NCI-H187 (cell line): ENCODE measurements at regions not wholly inside any gene's neighbourhood (a gene's known extent, or its start where the extent isn't known, plus 50 kb on each side); places are given as distances from the start of the nearest gene placed in this dataset.
"Not testable (repeated sequence)": the region's sequence is repeated elsewhere in the genome, so short reads cannot be mapped to it uniquely, and the experiment has no call there.

ENCODE experiments used
- DNase-seq, 2 experiments: peaks; one replicate each; lab custom pipeline; 2025; lab: John Stamatoyannopoulos, UW

DNA sequence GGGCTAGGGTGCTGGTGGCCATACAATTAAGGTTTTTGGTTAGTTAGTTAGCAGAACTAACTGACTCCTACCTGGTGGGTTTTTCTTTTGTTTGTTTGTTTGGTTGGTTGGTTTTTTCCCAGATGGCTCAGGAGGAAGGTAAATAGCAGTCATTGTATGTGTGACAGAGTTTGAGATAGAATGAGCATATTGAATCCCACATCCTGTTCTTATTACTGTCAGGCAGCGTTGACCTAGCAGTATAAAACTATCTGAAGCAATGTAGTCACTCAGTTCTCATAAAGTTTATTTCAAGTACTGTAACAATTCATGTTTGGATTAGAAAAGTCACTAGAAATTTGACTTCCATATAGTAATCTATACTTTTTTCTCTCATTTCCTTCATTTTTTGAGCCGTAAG lies 113.5 kb upstream of the NBPF19 start:
- not testable (repeated sequence) for DNase-seq

GRCh38 chr1:149364188-149364981 lies 110.5 kb upstream of the NBPF19 start:
- DNase-seq: not testable (repeated sequence)

- DNase-seq: not testable (repeated sequence)
These were observed 108.4 kb upstream of the NBPF19 start for GRCh38 chr1:149366402-149366801.

DNA sequence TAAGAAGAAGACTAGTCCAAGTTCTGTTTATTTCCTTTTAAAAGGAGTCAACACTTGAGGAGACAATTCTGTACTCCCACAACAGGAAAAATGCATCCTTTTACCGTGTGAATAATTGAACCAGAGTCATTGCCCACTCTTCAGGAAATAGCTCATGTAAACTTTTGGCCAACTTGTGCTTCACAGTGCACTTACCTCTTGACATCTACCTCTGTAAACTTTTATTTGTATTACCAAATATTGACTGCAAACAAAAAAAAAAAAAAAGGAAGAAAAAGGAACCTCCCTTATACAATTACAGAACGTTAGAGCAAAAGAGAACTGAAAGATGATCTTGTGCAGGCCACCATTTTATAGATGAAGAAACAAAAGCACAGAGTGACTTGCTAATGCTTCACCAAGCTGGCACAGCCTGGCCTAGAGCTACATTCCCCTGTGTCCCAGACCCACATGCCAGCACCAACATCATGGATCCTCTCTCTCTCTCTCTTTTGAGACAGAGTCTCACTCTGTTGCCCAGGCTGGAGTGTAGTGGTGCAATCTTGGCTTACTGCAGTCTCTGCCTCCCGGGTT lies 107.3 kb upstream of the NBPF19 start:
- not testable (repeated sequence) for DNase-seq

GRCh38 chr1:149368337-149368736 lies 106.5 kb upstream of the NBPF19 start:
- DNase-seq: not testable (repeated sequence)

GRCh38 chr1:149369081-149369480 lies 105.8 kb upstream of the NBPF19 start:
- not testable (repeated sequence) for DNase-seq

GRCh38 chr1:149371955-149372354 lies 102.9 kb upstream of the NBPF19 start:
- not testable (repeated sequence) for DNase-seq

DNA sequence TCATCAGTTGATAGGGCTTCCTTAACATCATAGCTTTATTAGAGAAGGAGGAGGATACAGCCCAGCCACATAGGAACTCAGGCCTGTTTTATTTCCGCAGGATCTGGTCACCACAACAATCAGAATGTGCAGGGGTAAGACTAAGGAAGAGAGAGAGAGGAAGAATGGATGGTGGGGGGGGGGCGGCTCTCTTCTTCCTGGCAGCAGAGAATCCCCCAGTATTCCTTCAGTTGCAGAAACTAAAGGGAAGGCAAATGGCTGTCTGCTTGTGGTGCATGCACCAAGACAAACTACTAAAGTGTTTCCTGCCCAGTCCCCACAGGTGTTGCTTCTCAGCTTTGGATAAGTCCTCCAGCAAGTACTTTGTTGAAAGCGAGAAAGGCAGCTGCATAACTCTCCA lies 96.4 kb upstream of the NBPF19 start:
- DNase-seq: not testable (repeated sequence)

DNA sequence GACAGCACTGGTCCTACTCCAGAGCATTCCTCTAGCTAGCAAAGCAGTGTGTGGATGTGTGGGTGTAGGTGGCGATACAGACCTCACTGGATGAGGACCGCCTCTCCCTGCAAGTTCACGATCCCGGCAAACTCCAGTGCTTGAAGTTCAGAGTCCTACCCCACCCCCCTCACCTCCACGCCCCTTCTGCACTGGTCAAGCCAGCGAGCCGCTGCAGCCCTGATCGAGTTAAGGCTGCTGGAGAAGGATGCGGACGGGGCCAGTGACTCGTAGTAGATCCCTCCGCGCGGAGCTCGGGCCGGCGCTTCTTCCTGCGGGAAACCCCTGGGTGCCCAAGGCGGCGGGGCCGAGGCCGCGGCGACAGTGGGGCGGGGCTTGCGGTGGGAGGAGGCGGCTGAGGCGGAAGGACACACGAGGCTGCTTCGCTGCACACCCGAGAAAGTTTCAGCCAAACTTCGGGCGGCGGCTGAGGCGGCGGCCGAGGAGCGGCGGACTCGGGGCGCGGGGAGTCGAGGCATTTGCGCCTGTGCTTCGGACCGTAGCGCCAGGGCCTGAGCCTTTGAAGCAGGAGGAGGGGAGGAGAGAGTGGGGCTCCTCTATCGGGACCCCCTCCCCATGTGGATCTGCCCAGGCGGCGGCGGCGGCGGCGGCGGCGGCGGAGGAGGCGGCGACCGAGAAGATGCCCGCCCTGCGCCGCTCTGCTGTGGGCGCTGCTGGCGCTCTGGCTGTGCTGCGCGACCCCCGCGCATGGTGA lies 84.5 kb upstream of the NBPF19 start:
- not testable (repeated sequence) for DNase-seq

DNA sequence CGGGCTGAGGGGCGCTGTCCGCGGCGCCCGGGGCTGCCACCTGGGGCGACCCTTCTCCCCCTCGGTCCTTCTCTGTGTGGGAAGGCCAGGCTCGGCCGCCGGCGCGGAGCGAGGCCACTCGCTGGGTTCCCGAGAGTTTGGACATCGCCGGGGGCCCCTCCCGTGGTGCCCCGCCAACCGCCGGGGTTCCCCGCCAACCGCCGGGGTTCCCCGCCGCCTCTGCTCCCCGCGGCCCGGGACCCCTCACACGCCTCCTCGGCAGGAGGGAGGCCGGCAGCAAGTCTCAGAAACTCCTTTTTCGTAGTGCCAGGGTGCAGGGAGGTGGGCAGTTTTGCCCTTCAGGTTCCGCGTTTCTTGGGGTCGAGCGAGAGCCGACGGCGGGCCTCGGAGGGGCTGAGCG lies 83.9 kb upstream of the NBPF19 start:
- not testable (repeated sequence) for DNase-seq

DNA sequence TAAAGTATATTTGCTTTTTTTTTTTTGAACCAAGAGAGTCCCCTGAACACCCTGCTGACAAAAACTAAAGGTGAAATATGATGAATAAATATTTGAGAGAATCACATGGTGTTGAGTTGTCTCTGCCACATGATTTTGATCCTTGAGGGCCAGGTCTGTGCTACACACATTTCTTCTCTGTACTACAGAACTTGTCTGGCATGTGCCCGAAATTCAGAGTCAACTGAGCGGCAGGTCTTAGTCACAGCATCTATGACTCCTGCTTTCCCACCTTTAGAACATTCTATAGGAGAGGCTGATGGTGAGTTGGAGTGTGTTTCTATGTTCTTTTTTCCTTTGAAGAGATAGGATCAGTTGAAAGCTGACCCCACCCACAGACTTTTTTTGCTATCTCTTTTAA lies 79.0 kb upstream of the NBPF19 start:
- DNase-seq: not testable (repeated sequence)

GRCh38 chr1:149398527-149398926 lies 76.3 kb upstream of the NBPF19 start:
- not testable (repeated sequence) for DNase-seq

- DNase-seq: not testable (repeated sequence)
These were observed 66.4 kb upstream of the NBPF19 start for GRCh38 chr1:149408404-149408803.

- not testable (repeated sequence) for DNase-seq
These were observed 59.5 kb upstream of the NBPF19 start for GRCh38 chr1:149415373-149415772.

GRCh38 chr1:149418782-149419181 lies 56.1 kb upstream of the NBPF19 start:
- DNase-seq: not testable (repeated sequence)

DNA sequence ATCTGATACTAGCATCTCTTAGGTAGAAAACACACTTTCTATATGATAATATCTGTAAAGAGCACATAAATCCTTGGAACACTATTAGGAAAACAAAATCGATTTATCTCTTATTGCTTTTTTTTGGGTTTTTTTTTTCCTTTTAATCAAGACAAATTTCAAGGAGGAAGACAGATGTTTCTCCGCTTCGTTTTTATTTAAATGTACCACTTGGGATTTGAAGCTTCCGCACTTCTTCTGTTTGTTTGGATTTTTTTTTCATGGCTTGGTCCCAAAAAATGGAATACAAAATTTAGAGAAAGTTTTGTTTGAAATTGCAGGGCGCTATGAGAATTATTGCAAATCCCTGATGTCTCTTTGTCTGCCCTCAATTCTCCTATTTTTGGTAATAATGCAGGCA lies 51.7 kb upstream of the NBPF19 start:
- not testable (repeated sequence) for DNase-seq
